Suprapubic skin (tissue), 4 donors: ENCODE measurements at regions not wholly inside any gene's neighbourhood (a gene's known extent, or its start where the extent isn't known, plus 50 kb on each side); places are given as distances from the start of the nearest gene placed in this dataset.

ENCODE experiments used
- DNase-seq, 2 donors: peaks; one replicate each; pipeline ENCODE4 v3.0.0-alpha.2; 2019; ENCODE audit warnings: low spot score in 2 of 2
- H3K27ac ChIP-seq: fragments of 200-600 bp; sonication (generic); one replicate; pipeline ENCODE4 v1.5.1; 2019
- H3K27me3 ChIP-seq: fragments of 200-600 bp; sonication (generic); one replicate; pipeline ENCODE4 v1.5.1; 2019
- H3K36me3 ChIP-seq: fragments of 200-600 bp; sonication (generic); one replicate; pipeline ENCODE4 v1.5.1; 2019
- H3K4me1 ChIP-seq: fragments of 200-600 bp; sonication (generic); one replicate; pipeline ENCODE4 v1.5.1; 2019
- H3K4me3 ChIP-seq: fragments of 200-600 bp; sonication (generic); one replicate; pipeline ENCODE4 v1.5.1; 2019; ENCODE audit warnings: mild to moderate bottlenecking
- H3K9me3 ChIP-seq: fragments of 200-600 bp; sonication (generic); one replicate; pipeline ENCODE4 v1.5.1; 2019
- EP300 ChIP-seq: sonication (generic); formaldehyde crosslinking; IDR thresholded peaks from one replicate; pipeline ENCODE4 v1.6.1; 2017; ENCODE audit warnings: antibody characterized with exemption
- POLR2A ChIP-seq, 2 donors: fragments of 450-650 bp; IDR thresholded peaks; one replicate each; pipeline ENCODE4 v1.6.1; 2017; ENCODE audit warnings: antibody characterized with exemption in 2 of 2, mild to moderate bottlenecking in 2 of 2, moderate library complexity in 2 of 2
- POLR2AphosphoS5 ChIP-seq, 3 donors: sonication (generic); formaldehyde crosslinking; IDR thresholded peaks; one replicate each; pipeline ENCODE4 v1.6.1; 2017; ENCODE audit warnings: antibody characterized with exemption in 3 of 3
- WGBS: methylation state at CpG from one replicate; pipeline ENCODE4 v1.1.5; 2018; 5-methylcytosine and 5-hydroxymethylcytosine counted together
- TF ChIP-seq, protein P1 (sequence below), 2 donors: fragments of 200-600 bp in 1 of 2; fragments of 450-650 bp in 1 of 2; sonication (generic) in 1 of 2; IDR thresholded peaks; one replicate each; pipeline ENCODE4 v1.5.1; 2016 to 2019; ENCODE audit warnings: antibody characterized with exemption in 2 of 2, mild to moderate bottlenecking in 1 of 2, moderate library complexity in 1 of 2

GRCh38 chr20:60928341-60928740 is 323.7 kb upstream of the CDH4 start:
- no peak overlapping the region for H3K4me3 ChIP-seq

GRCh38 chr20:60930023-60930790 is 321.9 kb upstream of the CDH4 start:
- peaks cover 23% of the 10 kb centered on the region for H3K27me3 ChIP-seq
- H3K4me1 ChIP-seq, result peaks cover 4% of the 10 kb centered on the region
- 62% methylated on average over 15 of the region's 15 CpGs for WGBS
- H3K27ac ChIP-seq, result no peak overlapping the region
- TF ChIP-seq EP300 (no peak), POLR2A (IDR thresholded peaks at IDR 0.05) (no peak), POLR2AphosphoS5 (IDR thresholded peaks at IDR 0.05) (no peak)
- TF ChIP-seq, protein P1, sequence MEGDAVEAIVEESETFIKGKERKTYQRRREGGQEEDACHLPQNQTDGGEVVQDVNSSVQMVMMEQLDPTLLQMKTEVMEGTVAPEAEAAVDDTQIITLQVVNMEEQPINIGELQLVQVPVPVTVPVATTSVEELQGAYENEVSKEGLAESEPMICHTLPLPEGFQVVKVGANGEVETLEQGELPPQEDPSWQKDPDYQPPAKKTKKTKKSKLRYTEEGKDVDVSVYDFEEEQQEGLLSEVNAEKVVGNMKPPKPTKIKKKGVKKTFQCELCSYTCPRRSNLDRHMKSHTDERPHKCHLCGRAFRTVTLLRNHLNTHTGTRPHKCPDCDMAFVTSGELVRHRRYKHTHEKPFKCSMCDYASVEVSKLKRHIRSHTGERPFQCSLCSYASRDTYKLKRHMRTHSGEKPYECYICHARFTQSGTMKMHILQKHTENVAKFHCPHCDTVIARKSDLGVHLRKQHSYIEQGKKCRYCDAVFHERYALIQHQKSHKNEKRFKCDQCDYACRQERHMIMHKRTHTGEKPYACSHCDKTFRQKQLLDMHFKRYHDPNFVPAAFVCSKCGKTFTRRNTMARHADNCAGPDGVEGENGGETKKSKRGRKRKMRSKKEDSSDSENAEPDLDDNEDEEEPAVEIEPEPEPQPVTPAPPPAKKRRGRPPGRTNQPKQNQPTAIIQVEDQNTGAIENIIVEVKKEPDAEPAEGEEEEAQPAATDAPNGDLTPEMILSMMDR (IDR thresholded peaks at IDR 0.05), result no peak
- no peak overlapping the region for H3K4me3 ChIP-seq
- H3K36me3 ChIP-seq, result no peaks in the 10 kb centered on the region
- H3K9me3 ChIP-seq, result no peaks in the 10 kb centered on the region
- no peak for DNase-seq

More at GRCh38 chr20:60928341-60928740, 323.7 kb upstream of the CDH4 start:
- DNase-seq, result no peak
- H3K27me3 ChIP-seq, result peaks cover 23% of the 10 kb centered on the region
- no peaks in the 10 kb centered on the region for H3K36me3 ChIP-seq
- no peak overlapping the region for H3K27ac ChIP-seq
- no peaks in the 10 kb centered on the region for H3K4me1 ChIP-seq
- WGBS, result 75% methylated on average over 1 of the region's 1 CpG
- H3K9me3 ChIP-seq, result no peaks in the 10 kb centered on the region
- TF ChIP-seq, protein P1 (IDR thresholded peaks at IDR 0.05), result no peak
- TF ChIP-seq EP300 (no peak), POLR2AphosphoS5 (IDR thresholded peaks at IDR 0.05) (no peak), POLR2A (IDR thresholded peaks at IDR 0.05) (no peak)

DNA sequence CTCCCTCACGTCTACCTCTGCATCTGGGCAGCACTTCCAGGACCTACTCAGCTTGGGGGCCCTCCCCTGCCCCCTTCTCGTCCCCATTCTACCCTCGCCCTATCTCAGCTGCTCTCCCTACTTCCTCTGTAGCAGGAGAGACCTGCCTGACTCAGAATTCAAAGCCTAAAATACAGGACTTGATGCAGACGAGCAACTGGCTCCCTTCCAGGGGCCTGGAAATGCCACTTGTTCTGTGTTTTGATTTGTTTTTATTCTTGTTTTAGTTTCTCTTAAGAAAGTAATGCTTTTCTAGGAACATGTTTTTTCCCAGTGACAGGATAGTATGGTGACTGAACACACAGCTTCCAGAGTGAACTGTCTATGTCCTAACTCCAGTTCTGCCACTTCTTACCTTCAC is 320.4 kb upstream of the CDH4 start:
- peaks cover 4% of the 10 kb centered on the region for H3K4me1 ChIP-seq
- no peak for DNase-seq
- H3K27ac ChIP-seq, result no peak overlapping the region
- TF ChIP-seq POLR2A (IDR thresholded peaks at IDR 0.05), result no peak
- TF ChIP-seq POLR2AphosphoS5 (IDR thresholded peaks at IDR 0.05), result no peak
- TF ChIP-seq EP300, result no peak
- TF ChIP-seq, protein P1 (IDR thresholded peaks at IDR 0.05), result no peak
- no peaks in the 10 kb centered on the region for H3K36me3 ChIP-seq
- no peak overlapping the region for H3K4me3 ChIP-seq
- 22% methylated on average over 4 of the region's 4 CpGs for WGBS
- no peaks in the 10 kb centered on the region for H3K9me3 ChIP-seq
- peaks cover 23% of the 10 kb centered on the region for H3K27me3 ChIP-seq

DNA sequence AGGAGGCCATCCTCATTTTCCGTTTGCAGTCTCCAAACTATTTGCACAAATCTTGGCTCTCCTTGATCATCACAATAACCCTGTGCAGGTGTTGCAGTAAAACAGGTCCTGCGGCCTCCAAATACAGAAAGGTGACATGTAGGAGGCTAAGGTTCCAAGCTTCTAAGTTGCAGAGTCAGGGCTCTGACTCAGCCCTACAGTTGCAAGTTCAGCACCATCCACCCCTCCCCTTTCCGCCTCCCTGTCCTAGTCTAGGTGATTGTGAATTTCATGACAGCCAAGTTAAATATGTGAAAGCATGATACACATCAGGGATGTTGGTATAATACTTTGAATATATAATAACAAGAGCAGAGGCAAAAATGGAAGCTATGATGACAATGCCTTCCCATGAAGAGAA is 317.3 kb upstream of the CDH4 start:
- Histone ChIP-seq H3K36me3 (no peaks in the 10 kb centered on the region), H3K27ac (no peak overlapping the region), H3K27me3 (peaks cover 13% of the 10 kb centered on the region), H3K4me3 (no peak overlapping the region), H3K4me1 (peaks cover 10% of the 10 kb centered on the region), H3K9me3 (no peaks in the 10 kb centered on the region)
- no peak for TF ChIP-seq EP300
- TF ChIP-seq POLR2AphosphoS5 (IDR thresholded peaks at IDR 0.05), result no peak
- WGBS, result 42% methylated on average over 3 of the region's 3 CpGs
- DNase-seq, result no peak

GRCh38 chr20:60935971-60936370 is 316.1 kb upstream of the CDH4 start:
- H3K36me3 ChIP-seq, result no peaks in the 10 kb centered on the region
- H3K27ac ChIP-seq, result no peak overlapping the region
- H3K4me1 ChIP-seq, result peaks cover 10% of the 10 kb centered on the region
- H3K9me3 ChIP-seq, result no peaks in the 10 kb centered on the region
- TF ChIP-seq, protein P1 (IDR thresholded peaks at IDR 0.05), result no peak
- no peak for TF ChIP-seq POLR2AphosphoS5 (IDR thresholded peaks at IDR 0.05)
- no peak for TF ChIP-seq POLR2A (IDR thresholded peaks at IDR 0.05)
- no peak for TF ChIP-seq EP300
- no peak overlapping the region for H3K4me3 ChIP-seq
- peaks cover 7% of the 10 kb centered on the region for H3K27me3 ChIP-seq
- 84% methylated on average over 8 of the region's 8 CpGs for WGBS
- DNase-seq, result no peak
